HFF-Myc (cell line): ENCODE measurements at regions not wholly inside any gene's neighbourhood (a gene's known extent, or its start where the extent isn't known, plus 50 kb on each side); places are given as distances from the start of the nearest gene placed in this dataset.

Experiments used
- DNase-seq: peaks from one replicate; pipeline ENCODE4 v3.0.0-alpha.2; 2011; ENCODE audit warnings: low read depth; ENCODE audit errors: extremely low read depth
- H3K4me3 ChIP-seq: replicated peaks from 2 replicates; pipeline ENCODE4 v1.5.1; 2011; ENCODE audit warnings: low read depth, mild to moderate bottlenecking, control low read depth, low read length
- CTCF ChIP-seq: IDR thresholded peaks from 2 replicates; pipeline ENCODE4 v1.5.1; 2012; ENCODE audit warnings: mild to moderate bottlenecking, low read depth, low read length, control low read depth; ENCODE audit errors: missing control alignments

- TF ChIP-seq CTCF, result no peak
- H3K4me3 ChIP-seq, result no peak overlapping the region
- DNase-seq, result no peak
Observed at GRCh38 chr4:19005211-19005610, 983.7 kb upstream of the LCORL start.

GRCh38 chr4:19002170-19002569, 980.6 kb upstream of the LCORL start:
- TF ChIP-seq CTCF, result no peak
- DNase-seq, result no peak
- H3K4me3 ChIP-seq, result no peak overlapping the region

- DNase-seq, result no peak
- TF ChIP-seq CTCF, result no peak
- H3K4me3 ChIP-seq, result no peak overlapping the region
Observed at GRCh38 chr4:18999595-18999994, 978.0 kb upstream of the LCORL start.

GRCh38 chr4:18981234-18981615, 959.7 kb upstream of the LCORL start:
- no peak for DNase-seq
- no peak for TF ChIP-seq CTCF
- no peak overlapping the region for H3K4me3 ChIP-seq

GRCh38 chr4:18980516-18981233, 959.1 kb upstream of the LCORL start:
- H3K4me3 ChIP-seq, result no peak overlapping the region
- no peak for TF ChIP-seq CTCF
- DNase-seq, result no peak

- no peak for DNase-seq
- no peak overlapping the region for H3K4me3 ChIP-seq
- no peak for TF ChIP-seq CTCF
Observed at GRCh38 chr4:18976884-18977283, 955.3 kb upstream of the LCORL start.
